ENCODE measurements at regions not wholly inside any gene's neighbourhood (a gene's known extent, or its start where the extent isn't known, plus 50 kb on each side); places are given as distances from the start of the nearest gene placed in this dataset.

DNA sequence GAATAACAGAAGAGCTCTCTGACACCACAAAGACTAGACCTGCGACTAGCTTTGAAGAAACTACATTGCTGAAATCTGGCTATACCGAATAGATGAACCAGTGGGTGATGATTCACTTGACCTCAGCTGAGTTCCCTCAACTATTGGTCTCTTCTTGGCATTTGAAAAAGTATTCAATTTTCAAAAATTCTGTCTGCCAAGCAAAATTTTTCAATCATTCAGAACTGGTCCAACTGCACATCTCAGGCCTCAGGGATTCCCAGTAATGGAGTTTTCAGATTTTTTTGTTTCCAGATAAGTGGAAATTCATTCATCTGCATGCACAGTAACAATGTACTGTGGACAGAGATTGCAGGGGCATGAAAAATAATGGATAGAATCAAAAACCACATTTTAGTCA is 121.4 kb upstream of the NAA20 start:
- no peaks in the 10 kb centered on the region for H3K27me3 ChIP-seq (ENCODE audit: insufficient read depth, low read depth)
- no peak overlapping the region for H3K9ac ChIP-seq
- no peaks in the 10 kb centered on the region for H3K79me2 ChIP-seq (ENCODE audit: insufficient read depth, low read depth)
- H3K4me3 ChIP-seq (IDR thresholded peaks at IDR 0.05; ENCODE audit: insufficient read depth, low read depth, low read length): no peak overlapping the region
- H3K27ac ChIP-seq: no peak overlapping the region
- TF ChIP-seq, protein P1, sequence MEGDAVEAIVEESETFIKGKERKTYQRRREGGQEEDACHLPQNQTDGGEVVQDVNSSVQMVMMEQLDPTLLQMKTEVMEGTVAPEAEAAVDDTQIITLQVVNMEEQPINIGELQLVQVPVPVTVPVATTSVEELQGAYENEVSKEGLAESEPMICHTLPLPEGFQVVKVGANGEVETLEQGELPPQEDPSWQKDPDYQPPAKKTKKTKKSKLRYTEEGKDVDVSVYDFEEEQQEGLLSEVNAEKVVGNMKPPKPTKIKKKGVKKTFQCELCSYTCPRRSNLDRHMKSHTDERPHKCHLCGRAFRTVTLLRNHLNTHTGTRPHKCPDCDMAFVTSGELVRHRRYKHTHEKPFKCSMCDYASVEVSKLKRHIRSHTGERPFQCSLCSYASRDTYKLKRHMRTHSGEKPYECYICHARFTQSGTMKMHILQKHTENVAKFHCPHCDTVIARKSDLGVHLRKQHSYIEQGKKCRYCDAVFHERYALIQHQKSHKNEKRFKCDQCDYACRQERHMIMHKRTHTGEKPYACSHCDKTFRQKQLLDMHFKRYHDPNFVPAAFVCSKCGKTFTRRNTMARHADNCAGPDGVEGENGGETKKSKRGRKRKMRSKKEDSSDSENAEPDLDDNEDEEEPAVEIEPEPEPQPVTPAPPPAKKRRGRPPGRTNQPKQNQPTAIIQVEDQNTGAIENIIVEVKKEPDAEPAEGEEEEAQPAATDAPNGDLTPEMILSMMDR (conservative IDR thresholded peaks at IDR 0.05; ENCODE audit: low read depth, low read length): no peak
- H3K36me3 ChIP-seq (ENCODE audit: insufficient read depth): no peaks in the 10 kb centered on the region
- H3K4me1 ChIP-seq (ENCODE audit: low read depth, poor library complexity, severe bottlenecking): no peaks in the 10 kb centered on the region
- no peak overlapping the region for H2AFZ ChIP-seq (ENCODE audit: low read depth)
- no peak overlapping the region for H3K4me2 ChIP-seq
- no peaks in the 10 kb centered on the region for H4K20me1 ChIP-seq (ENCODE audit: insufficient read depth)

DNA sequence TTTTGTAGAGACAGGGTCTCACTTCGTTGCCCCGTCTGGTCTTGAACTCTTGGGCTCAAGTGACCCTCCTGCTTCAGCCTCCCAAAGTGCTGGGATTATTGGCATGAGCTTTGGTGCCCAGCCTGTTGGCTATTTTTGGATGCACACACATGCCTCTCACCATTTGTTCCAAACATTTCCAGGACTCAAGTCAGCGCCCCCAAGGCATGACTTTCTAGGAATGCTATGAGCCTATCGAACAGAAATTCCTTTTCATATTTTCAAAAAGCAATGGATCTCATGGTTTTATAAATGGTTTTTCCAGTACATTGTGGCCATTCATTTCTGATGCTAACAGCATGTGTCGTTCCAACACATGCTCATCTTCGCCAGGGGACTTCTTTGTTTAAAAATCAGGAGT is 119.3 kb upstream of the NAA20 start:
- Histone ChIP-seq H3K9ac (no peak overlapping the region), H2AFZ (ENCODE audit: low read depth) (no peak overlapping the region), H3K4me1 (ENCODE audit: low read depth, poor library complexity, severe bottlenecking) (peaks cover under 1% of the 10 kb centered on the region), H3K36me3 (ENCODE audit: insufficient read depth) (no peaks in the 10 kb centered on the region), H3K27ac (no peak overlapping the region), H4K20me1 (ENCODE audit: insufficient read depth) (no peaks in the 10 kb centered on the region), H3K27me3 (ENCODE audit: insufficient read depth, low read depth) (no peaks in the 10 kb centered on the region), H3K4me2 (no peak overlapping the region), H3K79me2 (ENCODE audit: insufficient read depth, low read depth) (no peaks in the 10 kb centered on the region), H3K4me3 (IDR thresholded peaks at IDR 0.05; ENCODE audit: insufficient read depth, low read depth, low read length) (no peak overlapping the region)
- TF ChIP-seq, protein P1 (conservative IDR thresholded peaks at IDR 0.05; ENCODE audit: low read depth, low read length): no peak

DNA sequence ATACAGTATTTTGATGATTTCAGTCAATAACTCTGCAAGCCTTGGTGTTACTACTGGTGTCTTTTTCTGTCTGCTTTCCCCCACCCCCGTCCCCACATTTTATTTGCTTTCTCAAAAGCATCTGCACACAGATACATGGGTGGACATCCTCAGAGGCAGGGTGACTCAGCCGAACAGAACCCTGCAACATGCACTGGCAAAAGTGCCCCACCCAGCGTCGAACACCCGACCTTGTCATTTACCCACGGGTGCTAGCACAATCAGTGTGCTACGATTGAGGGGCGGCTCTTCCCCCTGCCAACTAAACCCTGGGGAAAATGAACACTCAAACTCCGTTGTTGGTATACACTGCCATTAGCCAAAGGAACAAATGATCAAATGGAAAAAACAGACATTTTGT is 115.9 kb upstream of the NAA20 start:
- no peaks in the 10 kb centered on the region for H3K27me3 ChIP-seq (ENCODE audit: insufficient read depth, low read depth)
- H3K79me2 ChIP-seq (ENCODE audit: insufficient read depth, low read depth): no peaks in the 10 kb centered on the region
- H4K20me1 ChIP-seq (ENCODE audit: insufficient read depth): no peaks in the 10 kb centered on the region
- TF ChIP-seq, protein P1 (conservative IDR thresholded peaks at IDR 0.05; ENCODE audit: low read depth, low read length): no peak
- no peak overlapping the region for H3K9ac ChIP-seq
- no peak overlapping the region for H2AFZ ChIP-seq (ENCODE audit: low read depth)
- H3K27ac ChIP-seq: no peak overlapping the region
- H3K4me3 ChIP-seq (IDR thresholded peaks at IDR 0.05; ENCODE audit: insufficient read depth, low read depth, low read length): no peak overlapping the region
- H3K36me3 ChIP-seq (ENCODE audit: insufficient read depth): no peaks in the 10 kb centered on the region
- H3K4me1 ChIP-seq (ENCODE audit: low read depth, poor library complexity, severe bottlenecking): peaks cover 10% of the 10 kb centered on the region
- H3K4me2 ChIP-seq: no peak overlapping the region

DNA sequence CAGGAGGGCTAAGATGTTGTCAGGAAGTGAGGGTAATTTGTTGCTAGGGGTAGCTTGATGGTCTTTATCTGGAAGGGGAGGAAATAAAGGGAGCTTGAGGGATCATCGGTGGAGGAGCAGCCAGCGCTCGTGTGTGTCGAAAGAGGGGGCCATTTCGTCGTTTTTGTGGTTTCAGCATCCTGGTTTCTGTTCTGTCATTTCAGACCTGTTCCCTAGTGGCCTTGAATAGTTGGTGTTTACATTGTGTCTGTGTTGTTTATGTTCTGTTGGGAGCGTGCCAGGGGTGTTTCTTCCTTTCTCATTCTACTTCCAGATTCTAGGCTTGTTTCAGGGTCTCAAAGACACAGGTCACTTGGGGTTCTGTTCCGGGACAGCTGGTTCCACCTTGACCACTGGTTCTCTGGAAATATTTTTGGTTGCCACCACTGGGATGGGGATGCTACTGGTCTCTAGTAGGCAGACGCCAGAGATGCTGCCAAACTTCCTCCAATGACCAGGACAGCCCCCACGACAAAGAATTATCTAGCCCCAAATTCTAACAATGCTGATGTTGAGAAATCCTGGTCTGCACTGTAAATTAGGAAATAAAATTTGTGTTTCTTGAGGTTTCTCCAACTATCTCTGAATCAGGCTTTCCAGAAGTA is 113.9 kb upstream of the NAA20 start:
- no peak overlapping the region for H3K27ac ChIP-seq
- no peaks in the 10 kb centered on the region for H3K27me3 ChIP-seq (ENCODE audit: insufficient read depth, low read depth)
- H3K79me2 ChIP-seq (ENCODE audit: insufficient read depth, low read depth): no peaks in the 10 kb centered on the region
- H3K4me2 ChIP-seq: peak overlapping the region; percentile 71
- no peak overlapping the region for H3K4me3 ChIP-seq (IDR thresholded peaks at IDR 0.05; ENCODE audit: insufficient read depth, low read depth, low read length)
- H2AFZ ChIP-seq (ENCODE audit: low read depth): no peak overlapping the region
- peaks cover 10% of the 10 kb centered on the region for H3K4me1 ChIP-seq (ENCODE audit: low read depth, poor library complexity, severe bottlenecking)
- TF ChIP-seq, protein P1 (conservative IDR thresholded peaks at IDR 0.05; ENCODE audit: low read depth, low read length): 0 out of 2 replicates have a peak, but pooled peaks have one; percentile 35
- no peaks in the 10 kb centered on the region for H4K20me1 ChIP-seq (ENCODE audit: insufficient read depth)
- no peaks in the 10 kb centered on the region for H3K36me3 ChIP-seq (ENCODE audit: insufficient read depth)
- no peak overlapping the region for H3K9ac ChIP-seq

All from KMS-11 (cell line).